Ovary (tissue), 7 donors: ENCODE measurements at regions not wholly inside any gene's neighbourhood (a gene's known extent, or its start where the extent isn't known, plus 50 kb on each side); places are given as distances from the start of the nearest gene placed in this dataset.

Experiments used
- DNase-seq, 5 donors: peaks; one replicate each; pipeline ENCODE4 v3.0.0-alpha.2; 2019 to 2020
- H3K27ac ChIP-seq, 2 donors: fragments of 200-600 bp; one replicate each; pipeline versions ENCODE4 v1.5.1 to v1.8.0; 2019 to 2022
- H3K27me3 ChIP-seq: fragments of 200-600 bp; one replicate; pipeline ENCODE4 v1.8.0; 2022
- H3K36me3 ChIP-seq: fragments of 200-600 bp; sonication (generic); one replicate; pipeline ENCODE4 v1.5.1; 2019
- H3K4me1 ChIP-seq: one replicate; pipeline ENCODE4 v1.8.1; 2013; ENCODE audit warnings: mild to moderate bottlenecking, moderate library complexity; ENCODE audit not compliant: insufficient read depth
- H3K4me3 ChIP-seq: fragments of 200-600 bp; sonication (generic); one replicate; pipeline ENCODE4 v1.5.1; 2017
- H3K9me3 ChIP-seq, 2 donors: fragments of 200-600 bp in 1 of 2; sonication (generic) in 1 of 2; one replicate each; pipeline versions ENCODE4 v1.5.1 to v1.8.1; 2013 to 2019; ENCODE audit warnings: mild to moderate bottlenecking in 1 of 2, moderate library complexity in 1 of 2
- CTCF ChIP-seq, 3 donors: fragments of 450-650 bp in 2 of 3; fragments of 200-600 bp in 1 of 3; IDR thresholded peaks; one replicate each; pipeline versions ENCODE4 v1.5.1 to v1.8.0; 2016 to 2022; ENCODE audit warnings: antibody characterized with exemption in 3 of 3, mild to moderate bottlenecking in 1 of 3
- EP300 ChIP-seq: sonication (generic); formaldehyde crosslinking; IDR thresholded peaks from one replicate; pipeline ENCODE4 v1.6.1; 2017; ENCODE audit warnings: antibody characterized with exemption
- POLR2A ChIP-seq: fragments of 450-650 bp; IDR thresholded peaks from one replicate; pipeline ENCODE4 v1.6.1; 2017; ENCODE audit warnings: antibody characterized with exemption, mild to moderate bottlenecking, moderate library complexity
- WGBS, 3 donors: extraction: QIAGEN DNeasy Blood & Tissue Kit in 1 of 3; methylation state at CpG; one replicate each; pipeline versions ENCODE4 v1.1.5 to v1.1.7; 2013 to 2017; 5-methylcytosine and 5-hydroxymethylcytosine counted together
- intact Hi-C, 4 donors: fragments of 100-400 bp; cut with DNase I; formaldehyde crosslinking; loops; one replicate each; pipeline versions ENCODE4 v1.11.0 to v1.15.1; 2022 to 2023
- donor health status: DM: no; HTN: no; CAD: no; lungs with moderate emphysema.
- donor health status: DM: no; HTN: no; CAD: no.
- donor health status: Bipolar disorder and iron deficiency.
- donor health status: DM: no; HTN: no; CAD: no.
- donor health status: DM: yes; HTN: yes; CAD: no.

GRCh38 chr9:2303056-2303455, 287.9 kb downstream of the SMARCA2 start:
- no peaks in the 10 kb centered on the region for H3K4me1 ChIP-seq
- H3K27ac ChIP-seq = no peak overlapping the region
- no peak for DNase-seq
- WGBS, 3 donors = 84 to 94% (median 87%) methylated on average over 3 of the region's 3 CpGs
- H3K27me3 ChIP-seq = no peaks in the 10 kb centered on the region
- no peak overlapping the region for H3K4me3 ChIP-seq
- no peaks in the 10 kb centered on the region for H3K9me3 ChIP-seq
- intact Hi-C loops = no loop called here
- H3K36me3 ChIP-seq = no peaks in the 10 kb centered on the region
- no peak for TF ChIP-seq EP300
- TF ChIP-seq POLR2A = no peak
- TF ChIP-seq CTCF (IDR thresholded peaks at IDR 0.05) = no peak

GRCh38 chr9:2307480-2307879, 292.3 kb downstream of the SMARCA2 start:
- intact Hi-C loops = no loop called here
- Histone ChIP-seq H3K4me3 (no peak overlapping the region), H3K9me3 (no peaks in the 10 kb centered on the region), H3K27me3 (no peaks in the 10 kb centered on the region), H3K36me3 (no peaks in the 10 kb centered on the region), H3K27ac (no peak overlapping the region), H3K4me1 (no peaks in the 10 kb centered on the region)
- no peak for DNase-seq
- no peak for TF ChIP-seq EP300
- TF ChIP-seq CTCF (IDR thresholded peaks at IDR 0.05) = no peak
- no peak for TF ChIP-seq POLR2A
- 58 to 76% (median 69%) methylated on average over 4 of the region's 4 CpGs for WGBS, 3 donors

GRCh38 chr9:2311920-2312319, 296.8 kb downstream of the SMARCA2 start:
- no peaks in the 10 kb centered on the region for H3K27me3 ChIP-seq
- intact Hi-C loops = no loop called here
- TF ChIP-seq CTCF (IDR thresholded peaks at IDR 0.05) = no peak
- TF ChIP-seq EP300 = no peak
- TF ChIP-seq POLR2A = no peak
- H3K4me3 ChIP-seq = no peak overlapping the region
- H3K4me1 ChIP-seq = no peaks in the 10 kb centered on the region
- H3K9me3 ChIP-seq = peaks cover 0 to 3% of the 10 kb centered on the region in 2 donors
- DNase-seq = no peak
- H3K36me3 ChIP-seq = no peaks in the 10 kb centered on the region
- no peak overlapping the region for H3K27ac ChIP-seq

- H3K27ac ChIP-seq = no peak overlapping the region
- peaks cover 0 to 3% of the 10 kb centered on the region in 2 donors for H3K9me3 ChIP-seq
- WGBS, 3 donors = 91 to 94% (median 92%) methylated on average over 1 of the region's 1 CpG
- no peak overlapping the region for H3K4me3 ChIP-seq
- no peaks in the 10 kb centered on the region for H3K4me1 ChIP-seq
- no peak for DNase-seq
- no peaks in the 10 kb centered on the region for H3K27me3 ChIP-seq
- H3K36me3 ChIP-seq = no peaks in the 10 kb centered on the region
- TF ChIP-seq EP300 = no peak
- no peak for TF ChIP-seq POLR2A
- intact Hi-C loops = no loop called here
These were observed 298.4 kb downstream of the SMARCA2 start for GRCh38 chr9:2313512-2313911.

GRCh38 chr9:2317591-2317990, 302.4 kb downstream of the SMARCA2 start:
- Histone ChIP-seq H3K27me3 (no peaks in the 10 kb centered on the region), H3K4me1 (no peaks in the 10 kb centered on the region), H3K4me3 (no peak overlapping the region), H3K9me3 (peaks cover 0 to 3% of the 10 kb centered on the region in 2 donors), H3K27ac (no peak overlapping the region), H3K36me3 (no peaks in the 10 kb centered on the region)
- intact Hi-C loops = no loop called here
- no peak for TF ChIP-seq EP300
- TF ChIP-seq POLR2A = no peak
- no peak for TF ChIP-seq CTCF (IDR thresholded peaks at IDR 0.05)
- WGBS, 3 donors = 88 to 91% (median 89%) methylated on average over 1 of the region's 1 CpG
- DNase-seq = no peak
